Ovary (tissue), 7 donors: ENCODE measurements at regions not wholly inside any gene's neighbourhood (a gene's known extent, or its start where the extent isn't known, plus 50 kb on each side); places are given as distances from the start of the nearest gene placed in this dataset.

Experiments
- DNase-seq, 5 donors: peaks; one replicate each; pipeline ENCODE4 v3.0.0-alpha.2; 2019 to 2020
- H3K27ac ChIP-seq, 2 donors: fragments of 200-600 bp; one replicate each; pipeline versions ENCODE4 v1.5.1 to v1.8.0; 2019 to 2022
- H3K27me3 ChIP-seq: fragments of 200-600 bp; one replicate; pipeline ENCODE4 v1.8.0; 2022
- H3K36me3 ChIP-seq: fragments of 200-600 bp; sonication (generic); one replicate; pipeline ENCODE4 v1.5.1; 2019
- H3K4me1 ChIP-seq: one replicate; pipeline ENCODE4 v1.8.1; 2013; ENCODE audit warnings: mild to moderate bottlenecking, moderate library complexity; ENCODE audit not compliant: insufficient read depth
- H3K4me3 ChIP-seq: fragments of 200-600 bp; sonication (generic); one replicate; pipeline ENCODE4 v1.5.1; 2017
- H3K9me3 ChIP-seq, 2 donors: fragments of 200-600 bp in 1 of 2; sonication (generic) in 1 of 2; one replicate each; pipeline versions ENCODE4 v1.5.1 to v1.8.1; 2013 to 2019; ENCODE audit warnings: mild to moderate bottlenecking in 1 of 2, moderate library complexity in 1 of 2
- CTCF ChIP-seq, 3 donors: fragments of 450-650 bp in 2 of 3; fragments of 200-600 bp in 1 of 3; IDR thresholded peaks; one replicate each; pipeline versions ENCODE4 v1.5.1 to v1.8.0; 2016 to 2022; ENCODE audit warnings: antibody characterized with exemption in 3 of 3, mild to moderate bottlenecking in 1 of 3
- EP300 ChIP-seq: sonication (generic); formaldehyde crosslinking; IDR thresholded peaks from one replicate; pipeline ENCODE4 v1.6.1; 2017; ENCODE audit warnings: antibody characterized with exemption
- POLR2A ChIP-seq: fragments of 450-650 bp; IDR thresholded peaks from one replicate; pipeline ENCODE4 v1.6.1; 2017; ENCODE audit warnings: antibody characterized with exemption, mild to moderate bottlenecking, moderate library complexity
- WGBS, 3 donors: extraction: QIAGEN DNeasy Blood & Tissue Kit in 1 of 3; methylation state at CpG; one replicate each; pipeline versions ENCODE4 v1.1.5 to v1.1.7; 2013 to 2017; 5-methylcytosine and 5-hydroxymethylcytosine counted together
- intact Hi-C, 4 donors: fragments of 100-400 bp; cut with DNase I; formaldehyde crosslinking; loops; one replicate each; pipeline versions ENCODE4 v1.11.0 to v1.15.1; 2022 to 2023
- donor health status: DM: no; HTN: no; CAD: no; lungs with moderate emphysema.
- donor health status: DM: no; HTN: no; CAD: no.
- donor health status: Bipolar disorder and iron deficiency.
- donor health status: DM: no; HTN: no; CAD: no.
- donor health status: DM: yes; HTN: yes; CAD: no.

- no peak overlapping the region for H3K4me3 ChIP-seq
- TF ChIP-seq CTCF (IDR thresholded peaks at IDR 0.05), result no peak
- no peak for TF ChIP-seq EP300
- no peak for TF ChIP-seq POLR2A
- no peaks in the 10 kb centered on the region for H3K36me3 ChIP-seq
- H3K27ac ChIP-seq, result no peak overlapping the region
- H3K27me3 ChIP-seq, result no peaks in the 10 kb centered on the region
- no peaks in the 10 kb centered on the region for H3K9me3 ChIP-seq
- no peaks in the 10 kb centered on the region for H3K4me1 ChIP-seq
- intact Hi-C loops, result no loop called here
- DNase-seq, result no peak
These were observed 654.9 kb downstream of the ZPLD1 start for GRCh38 chr3:103089758-103090157.

GRCh38 chr3:103105206-103105605 is 670.4 kb downstream of the ZPLD1 start:
- Histone ChIP-seq H3K4me3 (no peak overlapping the region), H3K9me3 (no peaks in the 10 kb centered on the region), H3K27me3 (no peaks in the 10 kb centered on the region), H3K27ac (no peak overlapping the region), H3K4me1 (no peaks in the 10 kb centered on the region), H3K36me3 (no peaks in the 10 kb centered on the region)
- TF ChIP-seq CTCF (IDR thresholded peaks at IDR 0.05), result no peak
- no peak for TF ChIP-seq POLR2A
- TF ChIP-seq EP300, result no peak
- 83 to 97% (median 93%) methylated on average over 2 of the region's 2 CpGs for WGBS, 3 donors
- intact Hi-C loops, result no loop called here
- no peak for DNase-seq

GRCh38 chr3:103112273-103112672 is 677.5 kb downstream of the ZPLD1 start:
- H3K9me3 ChIP-seq, result no peaks in the 10 kb centered on the region
- TF ChIP-seq EP300 (no peak), POLR2A (no peak), CTCF (IDR thresholded peaks at IDR 0.05) (no peak)
- H3K27me3 ChIP-seq, result no peaks in the 10 kb centered on the region
- DNase-seq, result no peak
- H3K4me3 ChIP-seq, result no peak overlapping the region
- no peaks in the 10 kb centered on the region for H3K36me3 ChIP-seq
- no peaks in the 10 kb centered on the region for H3K4me1 ChIP-seq
- no peak overlapping the region for H3K27ac ChIP-seq
- intact Hi-C loops, result no loop called here

GRCh38 chr3:103126115-103126514 is 691.3 kb downstream of the ZPLD1 start:
- DNase-seq, result no peak
- Histone ChIP-seq H3K4me3 (no peak overlapping the region), H3K9me3 (no peaks in the 10 kb centered on the region), H3K36me3 (no peaks in the 10 kb centered on the region), H3K27me3 (no peaks in the 10 kb centered on the region), H3K27ac (no peak overlapping the region), H3K4me1 (no peaks in the 10 kb centered on the region)
- intact Hi-C loops, result no loop called here
- WGBS, 3 donors, result 63 to 65% (median 65%) methylated on average over 1 of the region's 1 CpG
- TF ChIP-seq CTCF (IDR thresholded peaks at IDR 0.05), result no peak
- no peak for TF ChIP-seq POLR2A
- TF ChIP-seq EP300, result no peak

- Histone ChIP-seq H3K4me1 (no peaks in the 10 kb centered on the region), H3K27ac (no peak overlapping the region), H3K9me3 (no peaks in the 10 kb centered on the region), H3K27me3 (no peaks in the 10 kb centered on the region), H3K36me3 (no peaks in the 10 kb centered on the region), H3K4me3 (no peak overlapping the region)
- 58 to 67% (median 60%) methylated on average over 5 of the region's 5 CpGs for WGBS, 3 donors
- DNase-seq, result no peak
- TF ChIP-seq POLR2A (no peak), CTCF (IDR thresholded peaks at IDR 0.05) (no peak), EP300 (no peak)
- intact Hi-C loops, result no loop called here
These were observed 692.3 kb downstream of the ZPLD1 start for GRCh38 chr3:103127098-103127630.
